ENCODE measurements at regions not wholly inside any gene's neighbourhood (a gene's known extent, or its start where the extent isn't known, plus 50 kb on each side); places are given as distances from the start of the nearest gene placed in this dataset.

- DNase-seq: peak; percentile 16 to 17
Observed at GRCh38 chr4:117447925-117448324, 362.5 kb upstream of the TRAM1L1 start.

- DNase-seq: no peak
Observed at GRCh38 chr4:117455088-117455487, 369.7 kb upstream of the TRAM1L1 start.

GRCh38 chr4:117466388-117466787, 381.0 kb upstream of the TRAM1L1 start:
- DNase-seq: no peak

GRCh38 chr4:117467404-117467803, 382.0 kb upstream of the TRAM1L1 start:
- DNase-seq: no peak

- DNase-seq: no peak
Observed at GRCh38 chr4:117474987-117475386, 389.6 kb upstream of the TRAM1L1 start.

- no peak for DNase-seq
Observed at GRCh38 chr4:117477925-117478324, 392.5 kb upstream of the TRAM1L1 start.

GRCh38 chr4:117478702-117479101, 393.3 kb upstream of the TRAM1L1 start:
- DNase-seq: no peak

- DNase-seq: no peak
Observed at GRCh38 chr4:117479673-117480072, 394.3 kb upstream of the TRAM1L1 start.

- DNase-seq: no peak
Observed at GRCh38 chr4:117481742-117482141, 396.4 kb upstream of the TRAM1L1 start.

GRCh38 chr4:117488692-117489091, 403.3 kb upstream of the TRAM1L1 start:
- no peak for DNase-seq

- no peak for DNase-seq
Observed at GRCh38 chr4:117489107-117489506, 403.7 kb upstream of the TRAM1L1 start.

- DNase-seq: no peak
Observed at GRCh38 chr4:117491516-117491915, 406.1 kb upstream of the TRAM1L1 start.

- DNase-seq: no peak
Observed at GRCh38 chr4:117495802-117496201, 410.4 kb upstream of the TRAM1L1 start.

GRCh38 chr4:117512414-117512813, 427.0 kb upstream of the TRAM1L1 start:
- no peak for DNase-seq

GRCh38 chr4:117514391-117515175, 429.2 kb upstream of the TRAM1L1 start:
- DNase-seq: no peak

- no peak for DNase-seq
Observed at GRCh38 chr4:117515921-117516320, 430.5 kb upstream of the TRAM1L1 start.

GRCh38 chr4:117527601-117528000, 442.2 kb upstream of the TRAM1L1 start:
- DNase-seq: no peak

GRCh38 chr4:117529401-117529800, 444.0 kb upstream of the TRAM1L1 start:
- DNase-seq: no peak

- no peak for DNase-seq
Observed at GRCh38 chr4:117533501-117533900, 448.1 kb upstream of the TRAM1L1 start.

GRCh38 chr4:117545039-117545438, 459.7 kb upstream of the TRAM1L1 start:
- DNase-seq: no peak

GRCh38 chr4:117549524-117549923, 464.1 kb upstream of the TRAM1L1 start:
- no peak for DNase-seq

- DNase-seq: no peak
Observed at GRCh38 chr4:117550085-117550484, 464.7 kb upstream of the TRAM1L1 start.

- no peak for DNase-seq
Observed at GRCh38 chr4:117560329-117560728, 474.0 kb upstream of the NDST3 start.

GRCh38 chr4:117574085-117574484, 460.2 kb upstream of the NDST3 start:
- no peak for DNase-seq

- no peak for DNase-seq
Observed at GRCh38 chr4:117575850-117576249, 458.4 kb upstream of the NDST3 start.

Data from stimulated activated CD4-positive, alpha-beta T cell treated with anti-CD3 and anti-CD28 coated beads, Interleukin-2, amount 100 ng/mL, for 48 hours (primary cell).